ENCODE measurements at regions not wholly inside any gene's neighbourhood (a gene's known extent, or its start where the extent isn't known, plus 50 kb on each side); places are given as distances from the start of the nearest gene placed in this dataset.

- DNase-seq = no peak
Observed at GRCh38 chr12:58812214-58812613, 108.1 kb downstream of the LRIG3 start.

GRCh38 chr12:58814036-58814435 lies 106.3 kb downstream of the LRIG3 start:
- DNase-seq = peak; percentile 20

GRCh38 chr12:58815235-58815634 lies 105.1 kb downstream of the LRIG3 start:
- no peak for DNase-seq

GRCh38 chr12:58818546-58818945 lies 101.8 kb downstream of the LRIG3 start:
- no peak for DNase-seq

- DNase-seq = no peak
Observed at GRCh38 chr12:58819345-58819744, 101.0 kb downstream of the LRIG3 start.

- DNase-seq = no peak
Observed at GRCh38 chr12:58819985-58820384, 100.3 kb downstream of the LRIG3 start.
